NT2/D1 (cell line): ENCODE measurements at regions not wholly inside any gene's neighbourhood (a gene's known extent, or its start where the extent isn't known, plus 50 kb on each side); places are given as distances from the start of the nearest gene placed in this dataset.

Experiments used
- DNase-seq: peaks from one replicate; pipeline ENCODE4 v3.0.0-alpha.2; 2011; ENCODE audit warnings: low read depth, low spot score
- H3K27me3 ChIP-seq: 2 replicates; pipeline ENCODE4 v1.6.0; 2011; ENCODE audit warnings: mild to moderate bottlenecking; ENCODE audit not compliant: insufficient read length, insufficient read depth
- H3K36me3 ChIP-seq: 2 replicates; pipeline ENCODE4 v1.6.1; 2011; ENCODE audit warnings: mild to moderate bottlenecking, low read length, mixed read lengths; ENCODE audit not compliant: insufficient read depth, insufficient read length
- H3K4me1 ChIP-seq: 2 replicates; pipeline ENCODE4 v1.5.1; 2011; ENCODE audit not compliant: insufficient read depth, insufficient read length
- H3K4me3 ChIP-seq: 2 replicates; pipeline ENCODE4 v1.5.1; 2011; ENCODE audit warnings: low read depth; ENCODE audit not compliant: insufficient read length
- H3K9ac ChIP-seq: 2 replicates; pipeline ENCODE4 v1.6.0; 2011; ENCODE audit warnings: low read depth; ENCODE audit not compliant: insufficient read length
- H3K9me3 ChIP-seq: 2 replicates; pipeline ENCODE4 v1.5.1; 2011; ENCODE audit warnings: mild to moderate bottlenecking, low read length; ENCODE audit not compliant: insufficient read depth
- SUZ12 ChIP-seq: IDR thresholded peaks from 2 replicates; pipeline ENCODE4 v1.6.1; 2011; ENCODE audit not compliant: insufficient read length, insufficient read depth; ENCODE audit errors: extremely low read depth
- YY1 ChIP-seq: IDR thresholded peaks from 2 replicates; pipeline ENCODE4 v1.6.1; 2011; ENCODE audit not compliant: insufficient read length, insufficient read depth
- ZNF274 ChIP-seq: IDR thresholded peaks from 2 replicates; pipeline ENCODE4 v1.6.1; 2011; ENCODE audit warnings: mild to moderate bottlenecking, low read depth, low read length

DNA sequence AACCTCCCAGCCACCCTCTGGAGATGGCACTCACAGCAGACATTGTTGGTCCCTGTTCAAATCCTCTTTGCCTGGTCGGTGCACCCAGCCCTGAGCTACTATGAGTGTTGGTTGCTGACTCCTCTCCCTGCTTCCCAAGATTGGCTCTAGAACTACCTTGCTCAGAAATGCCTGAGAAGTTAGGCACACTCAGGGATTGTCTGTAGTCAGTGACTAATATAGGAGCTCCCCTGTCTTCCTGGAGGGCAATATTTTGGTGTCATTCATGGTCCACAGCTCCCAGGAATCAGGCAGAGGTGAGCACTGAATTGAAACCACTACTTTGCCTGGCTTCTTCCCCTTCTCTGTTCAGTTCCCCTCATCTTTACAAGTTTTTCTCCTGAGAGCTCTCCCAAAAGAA, 325.9 kb downstream of the MIAT start:
- TF ChIP-seq ZNF274 (no peak), YY1 (no peak), SUZ12 (no peak)
- Histone ChIP-seq H3K9ac (no peak overlapping the region), H3K36me3 (no peaks in the 10 kb centered on the region), H3K4me3 (no peak overlapping the region), H3K27me3 (peaks cover 18% of the 10 kb centered on the region), H3K4me1 (peaks cover 8% of the 10 kb centered on the region), H3K9me3 (no peaks in the 10 kb centered on the region)
- DNase-seq = no peak

DNA sequence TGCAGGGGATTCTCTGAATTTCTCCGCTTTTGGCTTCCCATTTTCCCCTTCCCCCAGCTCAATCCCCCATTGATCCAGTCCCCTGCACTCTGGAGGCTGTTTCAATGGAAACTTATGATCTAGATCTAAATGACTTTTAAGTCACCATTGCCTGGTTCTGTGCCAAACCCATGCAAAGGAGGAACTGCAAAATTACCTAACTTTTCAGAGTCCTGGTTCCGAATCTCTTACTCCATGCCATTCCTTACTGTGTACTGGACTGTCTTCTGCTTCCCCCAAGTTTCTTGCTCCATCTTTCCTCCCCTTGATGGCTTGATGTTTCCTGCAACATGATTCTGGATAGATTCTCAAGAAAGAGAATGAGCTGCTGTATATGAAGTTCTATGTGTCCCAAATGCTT, 327.8 kb downstream of the MIAT start:
- Histone ChIP-seq H3K9me3 (no peaks in the 10 kb centered on the region), H3K9ac (no peak overlapping the region), H3K4me1 (peaks cover 8% of the 10 kb centered on the region), H3K27me3 (peaks cover 13% of the 10 kb centered on the region), H3K4me3 (no peak overlapping the region), H3K36me3 (no peaks in the 10 kb centered on the region)
- no peak for DNase-seq
- TF ChIP-seq SUZ12 (no peak), ZNF274 (no peak), YY1 (no peak)

DNA sequence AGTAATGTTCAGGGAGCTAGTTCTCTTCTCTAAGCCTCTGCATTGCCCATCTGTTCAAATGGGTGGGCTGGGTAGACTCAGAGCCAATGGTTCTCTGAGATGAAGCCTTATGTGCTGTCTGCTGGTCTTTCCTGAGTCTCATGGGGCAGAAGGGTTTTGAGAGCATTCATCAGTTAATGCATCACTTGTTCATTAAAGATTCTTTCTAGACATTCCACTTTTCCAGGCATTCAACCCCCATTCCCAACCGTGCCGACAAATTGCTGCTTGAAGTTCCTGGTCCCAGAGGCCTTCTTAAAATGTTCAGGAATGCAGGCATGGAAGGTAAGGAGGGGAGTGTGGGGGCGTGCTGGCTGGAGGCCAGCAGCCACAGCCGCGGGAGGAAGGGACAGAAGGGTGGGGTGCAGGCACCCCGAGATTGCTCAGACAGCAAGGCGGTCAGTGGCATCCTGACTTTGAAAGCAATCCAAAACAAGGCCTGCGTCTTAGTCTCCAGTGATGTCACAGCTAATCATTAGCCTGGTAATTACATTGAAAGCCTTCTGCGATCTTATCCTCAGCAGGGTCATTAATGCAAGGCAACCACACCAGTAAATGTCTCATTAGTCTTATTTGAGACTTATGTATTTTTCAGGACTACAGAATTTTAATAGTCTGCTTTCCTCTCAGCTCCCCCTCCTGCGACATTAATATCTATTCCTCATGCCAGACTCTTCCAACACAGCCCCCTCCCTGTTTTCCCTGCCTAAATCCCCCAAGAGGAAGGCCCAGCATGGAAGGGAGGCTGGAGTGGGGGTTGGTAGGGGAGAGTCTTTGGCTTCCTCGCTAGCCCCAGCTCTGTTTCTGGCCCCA, 328.8 kb downstream of the MIAT start:
- Histone ChIP-seq H3K4me3 (no peak overlapping the region), H3K4me1 (peaks cover 8% of the 10 kb centered on the region), H3K9ac (no peak overlapping the region), H3K36me3 (no peaks in the 10 kb centered on the region), H3K27me3 (peaks cover 11% of the 10 kb centered on the region), H3K9me3 (no peaks in the 10 kb centered on the region)
- DNase-seq = no peak
- no peak for TF ChIP-seq YY1
- no peak for TF ChIP-seq SUZ12
- TF ChIP-seq ZNF274 = no peak

DNA sequence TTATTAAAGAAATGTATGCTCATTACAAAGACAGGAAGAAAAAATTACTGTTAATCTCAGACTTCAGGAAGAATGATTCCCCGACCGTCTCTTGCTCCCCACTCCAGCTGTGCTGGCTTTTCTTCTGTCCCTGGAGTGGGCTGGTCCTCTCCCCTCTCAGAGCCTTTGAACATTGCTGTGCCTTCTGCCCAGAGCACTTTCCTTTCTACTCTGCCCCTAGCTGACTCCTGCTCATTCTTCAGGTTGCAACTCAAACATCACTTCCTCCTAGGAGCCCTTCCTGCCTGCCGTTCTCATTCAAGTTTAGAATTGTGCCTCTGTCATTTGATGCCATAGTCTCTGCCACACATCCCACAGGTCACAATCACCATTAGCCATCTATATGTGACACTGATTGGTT, 329.5 kb downstream of the MIAT start:
- H3K9ac ChIP-seq = no peak overlapping the region
- H3K27me3 ChIP-seq = peaks cover 11% of the 10 kb centered on the region
- peaks cover 8% of the 10 kb centered on the region for H3K4me1 ChIP-seq
- H3K4me3 ChIP-seq = no peak overlapping the region
- no peak for DNase-seq
- TF ChIP-seq ZNF274 (no peak), YY1 (no peak), SUZ12 (no peak)
- H3K9me3 ChIP-seq = no peaks in the 10 kb centered on the region
- H3K36me3 ChIP-seq = no peaks in the 10 kb centered on the region

DNA sequence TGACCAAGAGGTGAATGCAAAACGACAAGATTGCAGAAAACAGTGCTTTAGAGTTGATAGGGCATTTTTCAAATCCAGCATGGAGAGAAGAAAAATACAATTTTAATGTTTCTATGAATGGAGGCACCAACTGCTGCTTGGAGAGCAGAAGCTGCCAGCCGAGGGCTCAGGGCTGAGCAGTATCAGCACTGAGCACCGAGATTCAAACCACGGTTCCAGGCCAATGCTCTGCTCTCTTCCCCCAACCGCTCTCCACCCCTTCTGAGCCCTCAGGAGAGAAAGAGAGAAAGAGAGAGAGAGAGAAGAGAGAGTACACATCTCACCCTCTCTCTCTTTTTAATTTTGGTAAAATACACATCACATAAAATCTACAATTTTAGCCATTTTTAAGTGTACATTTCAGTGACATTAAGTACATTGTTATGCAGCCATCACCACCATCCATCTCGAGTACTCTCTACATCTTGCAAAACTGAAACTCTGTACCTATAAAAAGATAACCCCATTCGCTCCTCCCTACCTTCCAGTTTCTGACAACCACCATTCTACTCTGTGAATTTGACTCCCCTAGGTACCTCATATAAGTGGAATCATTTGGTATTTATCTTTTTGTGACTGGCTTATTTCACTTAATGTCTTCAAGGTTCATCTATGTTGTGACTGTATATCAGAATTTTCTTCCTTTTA, 333.3 kb downstream of the MIAT start:
- H3K9ac ChIP-seq = no peak overlapping the region
- H3K36me3 ChIP-seq = no peaks in the 10 kb centered on the region
- no peak overlapping the region for H3K4me3 ChIP-seq
- TF ChIP-seq SUZ12 (no peak), YY1 (no peak), ZNF274 (no peak)
- H3K27me3 ChIP-seq = peaks cover 4% of the 10 kb centered on the region
- no peaks in the 10 kb centered on the region for H3K9me3 ChIP-seq
- H3K4me1 ChIP-seq = peaks cover 8% of the 10 kb centered on the region
- DNase-seq = no peak

DNA sequence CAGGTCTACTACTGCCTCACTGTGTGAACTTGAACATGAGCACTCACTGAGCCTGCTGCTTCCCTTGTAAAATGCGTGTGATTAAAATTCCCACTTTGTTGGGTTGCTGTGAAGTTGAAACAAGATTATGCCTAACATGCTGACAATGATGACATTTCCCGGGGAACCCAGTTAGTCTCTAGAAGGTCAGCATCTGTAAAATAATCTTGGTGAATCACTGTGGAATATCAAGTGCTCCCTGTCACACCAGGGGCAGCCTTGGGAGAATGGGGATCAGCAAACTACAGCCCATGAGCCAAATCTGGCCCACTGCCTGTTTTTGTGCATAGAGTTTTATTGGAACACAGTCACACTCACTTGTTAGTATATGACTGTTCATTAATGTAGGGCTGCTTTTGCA, 335.2 kb downstream of the MIAT start:
- no peak for DNase-seq
- Histone ChIP-seq H3K9ac (no peak overlapping the region), H3K9me3 (no peaks in the 10 kb centered on the region), H3K36me3 (no peaks in the 10 kb centered on the region), H3K4me3 (no peak overlapping the region), H3K27me3 (peaks cover 4% of the 10 kb centered on the region), H3K4me1 (no peaks in the 10 kb centered on the region)
- TF ChIP-seq YY1 (no peak), ZNF274 (no peak), SUZ12 (no peak)

DNA sequence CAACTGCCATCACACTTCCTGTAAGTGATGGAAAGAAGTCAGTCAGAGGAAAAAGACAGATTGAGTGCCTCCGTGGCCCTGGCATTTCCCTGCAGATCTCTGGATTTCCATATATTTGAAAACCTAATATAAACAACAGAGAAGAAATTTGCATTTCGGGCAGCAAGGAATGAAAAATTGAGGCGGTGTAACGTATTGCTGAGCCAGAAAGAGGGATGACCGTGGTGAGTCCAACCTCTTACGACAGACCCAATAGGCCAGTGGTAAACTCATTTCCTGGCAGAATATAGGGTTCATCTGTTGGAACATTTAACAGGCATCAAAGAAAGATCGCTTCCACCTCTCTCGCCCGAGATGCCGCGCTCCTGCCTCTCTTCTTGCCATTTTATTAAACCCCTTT, 336.5 kb downstream of the MIAT start:
- Histone ChIP-seq H3K4me1 (no peaks in the 10 kb centered on the region), H3K27me3 (peaks cover 4% of the 10 kb centered on the region), H3K36me3 (no peaks in the 10 kb centered on the region), H3K4me3 (no peak overlapping the region), H3K9ac (no peak overlapping the region), H3K9me3 (no peaks in the 10 kb centered on the region)
- TF ChIP-seq YY1 = no peak
- TF ChIP-seq ZNF274 = no peak
- TF ChIP-seq SUZ12 = no peak
- no peak for DNase-seq
